ENCODE measurements at regions not wholly inside any gene's neighbourhood (a gene's known extent, or its start where the extent isn't known, plus 50 kb on each side); places are given as distances from the start of the nearest gene placed in this dataset.

GRCh38 chr10:57707300-57707658 is 560.4 kb downstream of the IPMK start:
- TF ChIP-seq CTCF (conservative IDR thresholded peaks at IDR 0.05; ENCODE audit: low read depth, low read length) (no peak), EZH2 (IDR thresholded peaks at IDR 0.05; ENCODE audit: borderline replicate concordance, low read depth, low read length, poor library complexity, severe bottlenecking) (no peak)
